Testis (tissue), 2 donors: ENCODE measurements at regions not wholly inside any gene's neighbourhood (a gene's known extent, or its start where the extent isn't known, plus 50 kb on each side); places are given as distances from the start of the nearest gene placed in this dataset.

ENCODE experiments used
- POLR2A ChIP-seq: fragments of 450-650 bp; IDR thresholded peaks from one replicate; pipeline ENCODE4 v1.6.1; 2017; ENCODE audit warnings: antibody characterized with exemption, mild to moderate bottlenecking, moderate library complexity
- TF ChIP-seq, protein P1 (sequence below), 3 experiments: fragments of 450-650 bp in 2 of 3; fragments of 200-600 bp in 1 of 3; sonication (generic) in 1 of 3; IDR thresholded peaks; one replicate each; pipeline ENCODE4 v1.5.1; 2016 to 2019; ENCODE audit warnings: antibody characterized with exemption in 3 of 3, mild to moderate bottlenecking in 2 of 3, moderate library complexity in 1 of 3

DNA sequence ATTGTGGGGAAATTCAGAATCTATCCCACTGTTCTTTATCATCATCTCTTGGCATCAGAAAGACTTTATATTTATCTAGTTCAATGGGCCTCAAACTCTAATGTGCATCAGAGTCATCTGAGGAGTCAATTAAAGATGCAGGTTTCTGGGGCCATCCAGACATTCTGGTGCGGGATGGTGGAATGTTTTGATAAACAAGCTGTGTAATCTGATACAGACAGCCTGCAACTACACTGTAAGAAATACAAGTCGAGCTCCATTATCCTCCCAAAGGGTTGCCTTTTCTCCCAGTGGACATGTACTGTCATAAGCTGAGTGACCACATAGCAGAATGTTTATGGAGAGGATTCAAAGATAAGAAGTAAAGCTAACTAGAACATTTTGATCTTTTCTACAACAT is 515.3 kb upstream of the DCC start:
- TF ChIP-seq, protein P1, sequence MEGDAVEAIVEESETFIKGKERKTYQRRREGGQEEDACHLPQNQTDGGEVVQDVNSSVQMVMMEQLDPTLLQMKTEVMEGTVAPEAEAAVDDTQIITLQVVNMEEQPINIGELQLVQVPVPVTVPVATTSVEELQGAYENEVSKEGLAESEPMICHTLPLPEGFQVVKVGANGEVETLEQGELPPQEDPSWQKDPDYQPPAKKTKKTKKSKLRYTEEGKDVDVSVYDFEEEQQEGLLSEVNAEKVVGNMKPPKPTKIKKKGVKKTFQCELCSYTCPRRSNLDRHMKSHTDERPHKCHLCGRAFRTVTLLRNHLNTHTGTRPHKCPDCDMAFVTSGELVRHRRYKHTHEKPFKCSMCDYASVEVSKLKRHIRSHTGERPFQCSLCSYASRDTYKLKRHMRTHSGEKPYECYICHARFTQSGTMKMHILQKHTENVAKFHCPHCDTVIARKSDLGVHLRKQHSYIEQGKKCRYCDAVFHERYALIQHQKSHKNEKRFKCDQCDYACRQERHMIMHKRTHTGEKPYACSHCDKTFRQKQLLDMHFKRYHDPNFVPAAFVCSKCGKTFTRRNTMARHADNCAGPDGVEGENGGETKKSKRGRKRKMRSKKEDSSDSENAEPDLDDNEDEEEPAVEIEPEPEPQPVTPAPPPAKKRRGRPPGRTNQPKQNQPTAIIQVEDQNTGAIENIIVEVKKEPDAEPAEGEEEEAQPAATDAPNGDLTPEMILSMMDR (IDR thresholded peaks at IDR 0.05) = no peak
- TF ChIP-seq POLR2A = no peak
